NOMO-1 treated with DMSO at 0.1 percent for 48 hours (cell line): ENCODE measurements at regions not wholly inside any gene's neighbourhood (a gene's known extent, or its start where the extent isn't known, plus 50 kb on each side); places are given as distances from the start of the nearest gene placed in this dataset.

Experiments
- DNase-seq: peaks from one replicate; lab custom pipeline; 2025; ENCODE audit not compliant: unreplicated experiment; lab: John Stamatoyannopoulos, UW

DNA sequence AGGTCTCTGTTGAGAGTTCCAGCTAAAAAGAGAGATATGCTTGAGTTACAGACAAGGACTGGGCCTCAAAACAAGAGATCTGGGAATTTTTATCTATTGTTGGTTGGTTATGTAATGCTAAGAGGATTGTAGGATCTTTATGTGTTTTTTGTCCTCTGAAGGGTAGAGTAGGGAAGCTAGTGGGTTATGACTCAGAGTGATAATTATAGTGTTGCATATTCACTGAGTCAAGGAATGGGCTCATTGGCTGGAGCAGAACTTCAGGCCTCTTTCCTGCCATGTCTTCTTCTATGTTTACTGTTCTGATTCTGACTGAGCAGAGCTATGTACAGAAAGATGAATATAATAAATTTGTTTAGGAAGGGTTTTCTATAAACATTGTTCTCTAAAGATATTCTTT, 66.1 kb upstream of the NOX3 start:
- DNase-seq = no peak

- DNase-seq = no peak
These were observed 64.4 kb upstream of the NOX3 start for GRCh38 chr6:155520078-155520477.

DNA sequence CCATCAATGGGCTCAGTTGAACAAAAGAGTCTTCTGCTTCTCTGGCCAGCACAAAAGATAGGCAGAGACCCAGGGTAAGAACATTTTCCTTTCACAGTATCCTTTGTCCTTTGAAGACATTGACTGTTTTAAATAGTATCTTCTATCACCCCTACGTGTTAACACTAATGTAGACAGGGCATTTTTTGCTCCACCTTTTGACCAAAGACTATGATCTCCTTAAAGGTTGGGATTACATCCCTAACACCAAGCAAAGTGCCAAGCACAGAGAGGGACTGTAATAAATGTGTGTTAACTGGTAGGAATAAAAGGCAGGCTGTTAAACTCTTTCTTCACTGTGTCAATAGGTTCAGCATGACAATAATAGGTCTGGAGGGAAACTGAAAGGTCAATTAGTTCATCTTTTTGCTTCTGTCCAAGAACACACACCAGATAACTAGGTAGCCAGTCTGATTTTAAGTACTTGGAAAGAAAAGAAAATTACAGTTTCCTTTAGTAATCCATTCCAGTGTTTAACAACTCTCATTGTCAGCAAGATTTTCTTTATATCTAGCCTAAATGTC, 63.6 kb upstream of the NOX3 start:
- no peak for DNase-seq

GRCh38 chr6:155517294-155517693, 61.7 kb upstream of the NOX3 start:
- no peak for DNase-seq

- DNase-seq = no peak
These were observed 55.2 kb upstream of the NOX3 start for GRCh38 chr6:155510879-155511278.

GRCh38 chr6:155509743-155510475, 54.3 kb upstream of the NOX3 start:
- no peak for DNase-seq

GRCh38 chr6:155505608-155505989, 50.0 kb upstream of the NOX3 start:
- no peak for DNase-seq
